ENCODE measurements at regions not wholly inside any gene's neighbourhood (a gene's known extent, or its start where the extent isn't known, plus 50 kb on each side); places are given as distances from the start of the nearest gene placed in this dataset.

- no peak overlapping the region for H3K4me3 ChIP-seq (ENCODE audit: low read depth, low read length)
- DNase-seq (ENCODE audit: low read depth) = no peak
- TF ChIP-seq CTCF (IDR thresholded peaks at IDR 0.05; ENCODE audit: insufficient read depth, low read length, poor library complexity, severe bottlenecking) = no peak
- H3K27me3 ChIP-seq (ENCODE audit: control insufficient read depth, insufficient read depth, low read length) = no peaks in the 10 kb centered on the region
- peaks cover 2% of the 10 kb centered on the region for H3K36me3 ChIP-seq (ENCODE audit: control insufficient read depth, insufficient read depth, low read length)
Measured at GRCh38 chr4:3368841-3369760, 72.7 kb upstream of the HGFAC start.

- peak; percentile 44 for DNase-seq (ENCODE audit: low read depth)
- no peak overlapping the region for H3K4me3 ChIP-seq (ENCODE audit: low read depth, low read length)
- no peak for TF ChIP-seq CTCF (IDR thresholded peaks at IDR 0.05; ENCODE audit: insufficient read depth, low read length, poor library complexity, severe bottlenecking)
- H3K27me3 ChIP-seq (ENCODE audit: control insufficient read depth, insufficient read depth, low read length) = no peaks in the 10 kb centered on the region
- H3K36me3 ChIP-seq (ENCODE audit: control insufficient read depth, insufficient read depth, low read length) = peaks cover 2% of the 10 kb centered on the region
Measured at GRCh38 chr4:3369781-3370674, 71.7 kb upstream of the HGFAC start.

- DNase-seq (ENCODE audit: low read depth) = no peak
- Histone ChIP-seq H3K36me3 (ENCODE audit: control insufficient read depth, insufficient read depth, low read length) (peaks cover 2% of the 10 kb centered on the region), H3K27me3 (ENCODE audit: control insufficient read depth, insufficient read depth, low read length) (no peaks in the 10 kb centered on the region), H3K4me3 (ENCODE audit: low read depth, low read length) (no peak overlapping the region)
- TF ChIP-seq CTCF (IDR thresholded peaks at IDR 0.05; ENCODE audit: insufficient read depth, low read length, poor library complexity, severe bottlenecking) = no peak
Measured at GRCh38 chr4:3371033-3372001, 70.5 kb upstream of the HGFAC start.

- no peaks in the 10 kb centered on the region for H3K27me3 ChIP-seq (ENCODE audit: control insufficient read depth, insufficient read depth, low read length)
- no peak overlapping the region for H3K4me3 ChIP-seq (ENCODE audit: low read depth, low read length)
- TF ChIP-seq CTCF (IDR thresholded peaks at IDR 0.05; ENCODE audit: insufficient read depth, low read length, poor library complexity, severe bottlenecking) = no peak
- no peak for DNase-seq (ENCODE audit: low read depth)
- peaks cover 2% of the 10 kb centered on the region for H3K36me3 ChIP-seq (ENCODE audit: control insufficient read depth, insufficient read depth, low read length)
Measured at GRCh38 chr4:3372264-3372932, 69.4 kb upstream of the HGFAC start.

DNA sequence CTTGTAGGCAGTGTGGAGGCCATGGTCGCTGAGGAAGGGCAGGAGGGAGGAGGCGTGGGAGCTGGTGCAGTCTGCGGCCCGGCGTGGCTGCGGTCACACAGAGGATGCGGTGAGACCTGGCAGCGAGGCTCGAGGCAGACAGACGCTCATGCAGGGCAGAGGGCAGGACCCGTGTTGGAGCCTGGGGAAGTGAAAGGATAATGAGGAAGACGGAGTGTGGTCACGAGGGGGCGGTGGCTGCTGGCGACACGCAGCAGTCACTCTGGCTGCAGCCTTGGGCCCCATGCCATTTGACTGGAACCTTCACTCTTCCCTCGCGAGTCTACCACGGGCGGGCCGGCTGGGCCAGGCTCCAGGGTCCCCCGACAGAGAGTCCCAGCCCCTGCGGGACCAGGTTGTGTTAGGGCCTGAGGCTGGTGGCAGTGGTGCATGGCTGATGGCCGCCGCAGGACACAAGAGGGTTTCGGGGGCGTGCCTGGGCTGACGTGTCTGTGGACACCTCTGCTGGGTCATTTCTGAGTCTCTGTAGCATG lies 68.8 kb upstream of the HGFAC start:
- TF ChIP-seq CTCF (IDR thresholded peaks at IDR 0.05; ENCODE audit: insufficient read depth, low read length, poor library complexity, severe bottlenecking) = no peak
- peaks cover 2% of the 10 kb centered on the region for H3K36me3 ChIP-seq (ENCODE audit: control insufficient read depth, insufficient read depth, low read length)
- H3K27me3 ChIP-seq (ENCODE audit: control insufficient read depth, insufficient read depth, low read length) = no peaks in the 10 kb centered on the region
- no peak overlapping the region for H3K4me3 ChIP-seq (ENCODE audit: low read depth, low read length)
- DNase-seq (ENCODE audit: low read depth) = no peak
